ENCODE measurements at regions not wholly inside any gene's neighbourhood (a gene's known extent, or its start where the extent isn't known, plus 50 kb on each side); places are given as distances from the start of the nearest gene placed in this dataset.

DNA sequence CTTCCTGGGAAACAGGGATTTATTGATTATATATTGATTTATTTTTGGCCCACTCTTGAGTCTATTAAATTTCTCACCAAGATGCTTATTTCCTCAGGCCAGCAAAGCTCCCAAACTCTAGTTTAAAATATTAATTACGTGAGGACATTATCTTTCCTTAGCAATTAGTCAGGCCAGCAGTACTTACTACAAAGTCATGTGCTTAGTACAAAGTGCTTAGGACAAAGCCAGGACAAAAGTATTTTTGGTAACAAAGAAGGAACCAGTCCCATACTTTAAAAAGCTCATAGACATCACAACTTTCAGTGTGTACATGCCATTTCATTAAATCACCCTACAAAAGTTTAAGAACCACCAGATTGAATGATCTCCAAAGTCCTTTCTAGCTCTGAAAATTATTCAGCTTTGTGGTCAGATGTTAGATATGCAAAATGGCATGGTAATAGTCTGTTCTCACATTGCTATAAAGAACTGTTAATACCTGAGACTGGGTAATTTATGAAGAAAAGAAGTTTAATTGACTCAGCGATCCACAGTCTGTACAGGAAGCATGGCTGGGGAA lies 94.7 kb upstream of the PWP1 start (continued):
- TF ChIP-seq DPF2 (IDR thresholded peaks at IDR 0.05) (no peak), MCM3 (IDR thresholded peaks at IDR 0.05) (no peak), ATF7 (IDR thresholded peaks at IDR 0.05) (no peak)

GRCh38 chr12:107593713-107594381 lies 91.8 kb upstream of the PWP1 start:
- Histone ChIP-seq H3K27ac (ENCODE audit: extremely low read depth, low read depth, low read length) (no peak overlapping the region), H4K20me1 (replicated peaks; ENCODE audit: control insufficient read depth, insufficient read depth, low read length) (no peaks in the 10 kb centered on the region), H3K4me2 (ENCODE audit: insufficient read depth, low read length) (no peak overlapping the region), H3K79me2 (ENCODE audit: control insufficient read depth, insufficient read depth, low read length) (no peaks in the 10 kb centered on the region), H3K36me3 (ENCODE audit: control insufficient read depth, insufficient read depth, low read length) (no peaks in the 10 kb centered on the region), H3K4me1 (replicated peaks in 1 of 2; ENCODE audit: control insufficient read depth in 2 of 2, insufficient read depth in 2 of 2, low read length in 2 of 2) (no peaks in the 10 kb centered on the region), H3K9ac (ENCODE audit: insufficient read depth in 1 of 2, low read depth in 2 of 2, low read length in 2 of 2) (no peak overlapping the region), H3K27me3 (ENCODE audit: control insufficient read depth in 2 of 2, insufficient read depth in 2 of 2, low read length in 2 of 2) (no peaks in the 10 kb centered on the region; a peak in 1 of 5 replicates), H3K9me3 (replicated peaks; ENCODE audit: control insufficient read depth, insufficient read depth, low read depth, low read length) (peaks cover 5% of the 10 kb centered on the region), H2AFZ (ENCODE audit: low read depth, low read length) (0 out of 2 replicates have a peak overlapping the region, but pooled peaks have one; percentile 24), H3K4me3 (no peak overlapping the region), H3K9me1 (ENCODE audit: control insufficient read depth, insufficient read depth, low read length) (no peaks in the 10 kb centered on the region)
- 4% methylated on average over 6 of the region's 7 CpGs for WGBS (ENCODE audit: insufficient coverage, low coverage, missing lambda C conversion rate)
- intact Hi-C loops (cut with micrococcal nuclease) = no loop called here
- ChIA-PET CTCF (ENCODE audit: low intra/inter-chr PET ratio) (no interaction called here), POLR2A (interaction anchor here (0.6 to 0.7 kb wide), 2 partner anchors 73 to 471 kb away, joined by 3 read pairs; no protein-coding TSS in a partner anchor)
- no TSS peak for BruUV-seq (replicated peaks)
- ATAC-seq = peak; percentile 90
- in situ Hi-C loops (cut with MboI) = no loop called here
- peak; percentile 39 to 73 (median 64) for DNase-seq (ENCODE audit: extremely low read depth in 1 of 4, low spot score in 3 of 4)
- FAIRE-seq = peak; percentile 71
- TF ChIP-seq KDM4B (IDR thresholded peaks at IDR 0.05; ENCODE audit: borderline replicate concordance in 2 of 2, low read depth in 1 of 2) (no peak), ZNF143 (CRISPR knock-in tag; IDR thresholded peaks at IDR 0.05) (peak; percentile 72), ZNF766 (CRISPR knock-in tag; conservative IDR thresholded peaks at IDR 0.05) (no peak), GABPA (tag; conservative IDR thresholded peaks at IDR 0.05; ENCODE audit: low read depth) (peak; percentile 68), C11orf30 (IDR thresholded peaks at IDR 0.05; ENCODE audit: low read depth) (peak; percentile 72), ETV5 (CRISPR knock-in tag; IDR thresholded peaks at IDR 0.05; ENCODE audit: low read depth) (no peak), USF1 (CRISPR knock-in tag; IDR thresholded peaks at IDR 0.05) (peak; percentile 91), ZNF444 (CRISPR knock-in tag; IDR thresholded peaks at IDR 0.05) (no peak), ZBTB7A (IDR thresholded peaks at IDR 0.05; ENCODE audit: borderline replicate concordance, control insufficient read depth, low read depth, low read length) (no peak), DNMT1 (IDR thresholded peaks at IDR 0.05) (no peak), MEF2D (tag; conservative IDR thresholded peaks at IDR 0.05; ENCODE audit: low read depth) (no peak), PTBP1 (IDR thresholded peaks at IDR 0.05; ENCODE audit: low read depth, low read length) (no peak), NR4A1 (CRISPR knock-in tag; IDR thresholded peaks at IDR 0.05) (no peak), NR4A1 (tag; IDR thresholded peaks at IDR 0.05) (no peak), MIER1 (IDR thresholded peaks at IDR 0.05; ENCODE audit: low read depth) (no peak)
- TF ChIP-seq, protein P1, sequence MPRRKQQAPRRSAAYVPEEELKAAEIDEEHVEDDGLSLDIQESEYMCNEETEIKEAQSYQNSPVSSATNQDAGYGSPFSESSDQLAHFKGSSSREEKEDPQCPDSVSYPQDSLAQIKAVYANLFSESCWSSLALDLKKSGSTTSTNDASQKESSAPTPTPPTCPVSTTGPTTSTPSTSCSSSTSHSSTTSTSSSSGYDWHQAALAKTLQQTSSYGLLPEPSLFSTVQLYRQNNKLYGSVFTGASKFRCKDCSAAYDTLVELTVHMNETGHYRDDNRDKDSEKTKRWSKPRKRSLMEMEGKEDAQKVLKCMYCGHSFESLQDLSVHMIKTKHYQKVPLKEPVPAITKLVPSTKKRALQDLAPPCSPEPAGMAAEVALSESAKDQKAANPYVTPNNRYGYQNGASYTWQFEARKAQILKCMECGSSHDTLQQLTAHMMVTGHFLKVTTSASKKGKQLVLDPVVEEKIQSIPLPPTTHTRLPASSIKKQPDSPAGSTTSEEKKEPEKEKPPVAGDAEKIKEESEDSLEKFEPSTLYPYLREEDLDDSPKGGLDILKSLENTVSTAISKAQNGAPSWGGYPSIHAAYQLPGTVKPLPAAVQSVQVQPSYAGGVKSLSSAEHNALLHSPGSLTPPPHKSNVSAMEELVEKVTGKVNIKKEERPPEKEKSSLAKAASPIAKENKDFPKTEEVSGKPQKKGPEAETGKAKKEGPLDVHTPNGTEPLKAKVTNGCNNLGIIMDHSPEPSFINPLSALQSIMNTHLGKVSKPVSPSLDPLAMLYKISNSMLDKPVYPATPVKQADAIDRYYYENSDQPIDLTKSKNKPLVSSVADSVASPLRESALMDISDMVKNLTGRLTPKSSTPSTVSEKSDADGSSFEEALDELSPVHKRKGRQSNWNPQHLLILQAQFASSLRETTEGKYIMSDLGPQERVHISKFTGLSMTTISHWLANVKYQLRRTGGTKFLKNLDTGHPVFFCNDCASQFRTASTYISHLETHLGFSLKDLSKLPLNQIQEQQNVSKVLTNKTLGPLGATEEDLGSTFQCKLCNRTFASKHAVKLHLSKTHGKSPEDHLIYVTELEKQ (CRISPR knock-in tag; IDR thresholded peaks at IDR 0.05) = no peak
